ENCODE measurements at regions not wholly inside any gene's neighbourhood (a gene's known extent, or its start where the extent isn't known, plus 50 kb on each side); places are given as distances from the start of the nearest gene placed in this dataset.

DNA sequence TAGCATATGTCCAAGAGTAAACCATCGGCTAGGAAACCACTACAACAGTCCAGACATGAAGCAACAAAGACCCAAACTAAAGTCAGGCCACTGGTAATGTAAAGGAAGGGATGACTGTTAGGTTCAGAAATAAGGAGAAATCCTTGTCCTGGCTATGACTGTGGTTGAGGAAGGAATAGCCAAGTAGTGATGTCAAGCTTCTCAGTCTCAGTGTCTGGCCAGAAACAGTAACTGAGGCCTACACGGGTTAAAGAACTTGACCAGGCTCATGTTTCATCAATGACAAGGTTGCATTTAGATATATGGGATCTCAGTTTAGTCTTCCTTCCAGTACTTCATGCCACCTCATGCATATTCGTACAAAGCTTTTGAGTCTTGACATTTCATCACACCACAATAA is 162.0 kb downstream of the ETAA1 start:
- DNase-seq (ENCODE audit: low read depth, low spot score) (no peak), FAIRE-seq (no peak)
- TF ChIP-seq FOS (IDR thresholded peaks at IDR 0.05; ENCODE audit: borderline replicate concordance, insufficient read depth, low read length): no peak
- no peak for TF ChIP-seq JUN (IDR thresholded peaks at IDR 0.05; ENCODE audit: borderline replicate concordance, insufficient read depth, insufficient read length, low read depth)
- no peak for TF ChIP-seq POLR2A (IDR thresholded peaks at IDR 0.05; ENCODE audit: low read depth, low read length)
- TF ChIP-seq MYC (IDR thresholded peaks at IDR 0.05; ENCODE audit: low read depth, low read length): no peak
- TF ChIP-seq GATA2 (IDR thresholded peaks at IDR 0.05; ENCODE audit: insufficient read depth, insufficient read length, low read depth, low read length): no peak
- no peak for TF ChIP-seq CTCF (IDR thresholded peaks at IDR 0.05; ENCODE audit: extremely low read depth in 1 of 2, insufficient read depth in 1 of 2, low read depth in 1 of 2, low read length in 2 of 2)
- BruUV-seq (replicated peaks): no TSS peak
- Histone ChIP-seq H3K36me3 (ENCODE audit: control insufficient read depth in 2 of 2, extremely low read depth in 1 of 2, insufficient read depth in 2 of 2, low read length in 2 of 2) (no peaks in the 10 kb centered on the region), H3K4me1 (ENCODE audit: control insufficient read depth, extremely low read depth, insufficient read depth, low read length) (peaks cover 21% of the 10 kb centered on the region), H3K9me3 (replicated peaks; ENCODE audit: control insufficient read depth, insufficient read depth, low read length) (no peaks in the 10 kb centered on the region), H4K20me1 (replicated peaks; ENCODE audit: control insufficient read depth, extremely low read depth, insufficient read depth, low read length) (no peaks in the 10 kb centered on the region), H3K9me1 (replicated peaks; ENCODE audit: control insufficient read depth, extremely low read depth, insufficient read depth, low read length) (no peaks in the 10 kb centered on the region), H3K4me3 (replicated peaks in 1 of 3; ENCODE audit: insufficient read depth in 1 of 3, low read depth in 1 of 3, low read length in 3 of 3) (no peak overlapping the region), H3K79me2 (ENCODE audit: control insufficient read depth, insufficient read depth, low read length) (no peaks in the 10 kb centered on the region), H3K27ac (ENCODE audit: insufficient read depth, low read depth, low read length) (no peak overlapping the region), H2AFZ (ENCODE audit: low read depth, low read length) (no peak overlapping the region), H3K27me3 (ENCODE audit: control insufficient read depth in 2 of 2, insufficient read depth in 2 of 2, low read length in 2 of 2) (no peaks in the 10 kb centered on the region), H3K4me2 (ENCODE audit: insufficient read depth, low read length) (no peak overlapping the region), H3K9ac (replicated peaks; ENCODE audit: extremely low read depth, insufficient read depth, low read length) (no peak overlapping the region)
- CTCF ChIA-PET: no interaction called here
- intact Hi-C loops (cut with micrococcal nuclease): no loop called here
- POLR2A ChIA-PET: no interaction called here
- dilution Hi-C loops (cut with MboI; ENCODE audit: extremely low pct_ligation_motif_present, low sequenced_read_pairs): no loop called here
